ENCODE measurements at regions not wholly inside any gene's neighbourhood (a gene's known extent, or its start where the extent isn't known, plus 50 kb on each side); places are given as distances from the start of the nearest gene placed in this dataset.

DNA sequence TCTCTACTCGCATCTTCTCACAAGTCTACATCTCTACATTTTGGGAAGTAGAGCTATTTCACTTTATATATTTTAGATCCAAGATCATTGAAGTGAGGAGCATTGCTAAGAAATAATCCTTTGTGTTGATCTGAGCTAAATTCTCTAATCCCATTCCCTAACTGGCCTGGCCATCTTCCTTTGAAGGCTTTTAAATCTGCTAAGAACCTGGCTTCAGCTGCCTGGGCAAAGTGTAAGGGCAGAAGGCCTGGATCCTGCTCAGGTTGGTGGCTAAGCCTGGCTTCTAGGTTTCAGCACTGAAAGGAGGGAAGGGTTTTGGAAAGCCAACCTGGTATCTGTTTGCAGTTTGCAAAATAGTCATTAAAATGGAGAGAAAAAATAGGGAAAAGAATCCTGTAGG lies 167.6 kb downstream of the BRINP2 start:
- Histone ChIP-seq H3K27ac (no peak overlapping the region), H3K27me3 (no peaks in the 10 kb centered on the region), H3K36me3 (no peaks in the 10 kb centered on the region), H4K20me1 (no peaks in the 10 kb centered on the region), H3K4me1 (no peaks in the 10 kb centered on the region), H3K4me3 (no peak overlapping the region), H3K4me2 (no peak overlapping the region), H3K9ac (no peak overlapping the region), H3K9me3 (replicated peaks in 1 of 11) (no peaks in the 10 kb centered on the region)
- no peak for TF ChIP-seq Cebpa-rat (IDR thresholded peaks at IDR 0.05)

- Histone ChIP-seq H3K36me3 (no peaks in the 10 kb centered on the region), H3K4me2 (no peak overlapping the region), H3K27me3 (no peaks in the 10 kb centered on the region), H3K9me3 (replicated peaks in 1 of 11) (no peaks in the 10 kb centered on the region), H3K9ac (no peak overlapping the region), H3K27ac (no peak overlapping the region), H4K20me1 (no peaks in the 10 kb centered on the region), H3K4me1 (no peaks in the 10 kb centered on the region), H3K4me3 (no peak overlapping the region)
- no peak for TF ChIP-seq Cebpa-rat (IDR thresholded peaks at IDR 0.05)
These were observed 164.1 kb downstream of the BRINP2 start for GRCh38 chr1:177334903-177335302.

- no peak overlapping the region for H3K9ac ChIP-seq
- H3K36me3 ChIP-seq: no peaks in the 10 kb centered on the region
- no peak overlapping the region for H3K4me2 ChIP-seq
- H3K27me3 ChIP-seq: no peaks in the 10 kb centered on the region
- no peaks in the 10 kb centered on the region for H3K9me3 ChIP-seq (replicated peaks in 1 of 11)
- no peaks in the 10 kb centered on the region for H4K20me1 ChIP-seq
- H3K4me1 ChIP-seq: no peaks in the 10 kb centered on the region
- no peak overlapping the region for H3K4me3 ChIP-seq
- no peak for TF ChIP-seq Cebpa-rat (IDR thresholded peaks at IDR 0.05)
- no peak overlapping the region for H3K27ac ChIP-seq
These were observed 163.3 kb downstream of the BRINP2 start for GRCh38 chr1:177333936-177334595.

Measured in BLaER1 treated with 17β-estradiol and CSF1 and Interleukin-3, amounts not matched to agents 10 nM and 100 nM (cell line).